ENCODE measurements at regions not wholly inside any gene's neighbourhood (a gene's known extent, or its start where the extent isn't known, plus 50 kb on each side); places are given as distances from the start of the nearest gene placed in this dataset.
A peak's percentile ranks its signal among the peaks of the same experiment; 100 is the strongest.

- no peak for DNase-seq
Measured at GRCh38 chr20:6495907-6496306, 271.6 kb upstream of the BMP2 start.

- peak in 5 of 58 donors; percentile 0 to 31 (median 10) for DNase-seq
Measured at GRCh38 chr20:6492271-6493055, 275.0 kb upstream of the BMP2 start.

- DNase-seq = no peak
Measured at GRCh38 chr20:6490849-6491248, 276.6 kb upstream of the BMP2 start.

GRCh38 chr20:6489361-6490171 is 277.9 kb upstream of the BMP2 start:
- no peak for DNase-seq

- DNase-seq = no peak
Measured at GRCh38 chr20:6485351-6485750, 282.1 kb upstream of the BMP2 start.

GRCh38 chr20:6483727-6484126 is 283.8 kb upstream of the BMP2 start:
- no peak for DNase-seq

- DNase-seq = no peak
Measured at GRCh38 chr20:6482486-6482885, 285.0 kb upstream of the BMP2 start.

GRCh38 chr20:6480328-6481200 is 286.9 kb upstream of the BMP2 start:
- DNase-seq = no peak

- DNase-seq = no peak
Measured at GRCh38 chr20:6473197-6473596, 294.3 kb upstream of the BMP2 start.

- no peak for DNase-seq
Measured at GRCh38 chr20:6471871-6472270, 295.6 kb upstream of the BMP2 start.

- DNase-seq = no peak
Measured at GRCh38 chr20:6471110-6471647, 296.3 kb upstream of the BMP2 start.

GRCh38 chr20:6469695-6470094 is 297.8 kb upstream of the BMP2 start:
- DNase-seq = no peak

GRCh38 chr20:6468423-6469116 is 298.9 kb upstream of the BMP2 start:
- DNase-seq = no peak

GRCh38 chr20:6467562-6467961 is 299.9 kb upstream of the BMP2 start:
- no peak for DNase-seq

- DNase-seq = no peak
Measured at GRCh38 chr20:6466075-6466810, 301.2 kb upstream of the BMP2 start.

GRCh38 chr20:6450841-6451240 is 316.6 kb upstream of the BMP2 start:
- no peak for DNase-seq

- no peak for DNase-seq
Measured at GRCh38 chr20:6440443-6440799, 317.6 kb upstream of the FERMT1 start.

GRCh38 chr20:6439737-6440442 is 317.1 kb upstream of the FERMT1 start:
- DNase-seq = no peak

GRCh38 chr20:6434131-6434530 is 311.3 kb upstream of the FERMT1 start:
- no peak for DNase-seq

All from anterior cingulate cortex (tissue), 58 donors.